ENCODE measurements at regions not wholly inside any gene's neighbourhood (a gene's known extent, or its start where the extent isn't known, plus 50 kb on each side); places are given as distances from the start of the nearest gene placed in this dataset.

GRCh38 chr1:185598332-185598731, 135.9 kb upstream of the HMCN1 start:
- no peaks in the 10 kb centered on the region for H3K36me3 Mint-ChIP-seq (ENCODE audit: low read depth)
- H3K9me3 Mint-ChIP-seq: no peaks in the 10 kb centered on the region
- H3K4me1 Mint-ChIP-seq: no peaks in the 10 kb centered on the region
- DNase-seq (ENCODE audit: low read depth, low spot score): no peak
- no peak overlapping the region for H3K27ac Mint-ChIP-seq (ENCODE audit: unreplicated experiment)
- no peaks in the 10 kb centered on the region for H3K27me3 Mint-ChIP-seq (ENCODE audit: low read depth)
- TF ChIP-seq CTCF (conservative IDR thresholded peaks at IDR 0.05): no peak
- H3K4me3 Mint-ChIP-seq: no peak overlapping the region

GRCh38 chr1:185595835-185596667, 138.1 kb upstream of the HMCN1 start:
- Mint-ChIP-seq H3K9me3 (no peaks in the 10 kb centered on the region), H3K27me3 (ENCODE audit: low read depth) (no peaks in the 10 kb centered on the region), H3K4me1 (no peaks in the 10 kb centered on the region), H3K27ac (ENCODE audit: unreplicated experiment) (no peak overlapping the region), H3K36me3 (ENCODE audit: low read depth) (no peaks in the 10 kb centered on the region), H3K4me3 (no peak overlapping the region)
- peak; percentile 78 for TF ChIP-seq CTCF (conservative IDR thresholded peaks at IDR 0.05)
- peak; percentile 54 for DNase-seq (ENCODE audit: low read depth, low spot score)

GRCh38 chr1:185594786-185595410, 139.3 kb upstream of the HMCN1 start:
- Mint-ChIP-seq H3K36me3 (ENCODE audit: low read depth) (no peaks in the 10 kb centered on the region), H3K9me3 (no peaks in the 10 kb centered on the region), H3K4me3 (no peak overlapping the region), H3K4me1 (no peaks in the 10 kb centered on the region), H3K27ac (ENCODE audit: unreplicated experiment) (no peak overlapping the region), H3K27me3 (ENCODE audit: low read depth) (no peaks in the 10 kb centered on the region)
- no peak for TF ChIP-seq CTCF (conservative IDR thresholded peaks at IDR 0.05)
- no peak for DNase-seq (ENCODE audit: low read depth, low spot score)

DNA sequence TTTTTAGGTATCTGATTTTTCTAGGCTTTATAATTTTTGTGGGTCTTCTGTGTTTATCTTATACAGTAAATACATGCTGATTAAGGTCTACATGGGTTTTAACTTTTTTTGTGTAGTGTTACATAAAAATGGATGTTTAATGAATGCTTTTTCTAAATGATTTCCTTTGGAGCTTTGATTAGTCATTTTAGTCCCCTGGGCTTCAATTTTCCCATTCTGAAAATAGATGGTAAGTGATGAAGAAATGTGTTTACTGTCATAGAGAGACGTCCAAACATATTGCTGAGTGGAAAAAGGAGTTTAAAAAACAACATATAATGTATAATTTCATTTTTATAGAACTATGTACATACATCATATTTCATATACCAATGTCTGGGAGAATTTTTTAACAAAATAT, 140.9 kb upstream of the HMCN1 start:
- no peaks in the 10 kb centered on the region for H3K27me3 Mint-ChIP-seq (ENCODE audit: low read depth)
- H3K4me1 Mint-ChIP-seq: no peaks in the 10 kb centered on the region
- no peaks in the 10 kb centered on the region for H3K9me3 Mint-ChIP-seq
- no peak overlapping the region for H3K4me3 Mint-ChIP-seq
- DNase-seq (ENCODE audit: low read depth, low spot score): no peak
- no peaks in the 10 kb centered on the region for H3K36me3 Mint-ChIP-seq (ENCODE audit: low read depth)
- no peak for TF ChIP-seq CTCF (conservative IDR thresholded peaks at IDR 0.05)
- no peak overlapping the region for H3K27ac Mint-ChIP-seq (ENCODE audit: unreplicated experiment)

- H3K4me3 Mint-ChIP-seq: no peak overlapping the region
- H3K36me3 Mint-ChIP-seq (ENCODE audit: low read depth): peaks cover 21% of the 10 kb centered on the region
- H3K27ac Mint-ChIP-seq (ENCODE audit: unreplicated experiment): no peak overlapping the region
- no peaks in the 10 kb centered on the region for H3K27me3 Mint-ChIP-seq (ENCODE audit: low read depth)
- no peaks in the 10 kb centered on the region for H3K4me1 Mint-ChIP-seq
- no peak for TF ChIP-seq CTCF (conservative IDR thresholded peaks at IDR 0.05)
- H3K9me3 Mint-ChIP-seq: peaks cover 26% of the 10 kb centered on the region
- no peak for DNase-seq (ENCODE audit: low read depth, low spot score)
Measured at GRCh38 chr1:185585770-185586169, 148.4 kb upstream of the HMCN1 start.
